ENCODE measurements at regions not wholly inside any gene's neighbourhood (a gene's known extent, or its start where the extent isn't known, plus 50 kb on each side); places are given as distances from the start of the nearest gene placed in this dataset.

- H3K9me3 ChIP-seq (replicated peaks), result peaks cover 22% of the 10 kb centered on the region
- no peaks in the 10 kb centered on the region for H3K4me1 ChIP-seq
- no peak for TF ChIP-seq CTCF (IDR thresholded peaks at IDR 0.05; ENCODE audit: borderline replicate concordance)
- H3K4me3 ChIP-seq, result no peak overlapping the region
- H3K36me3 ChIP-seq, result no peaks in the 10 kb centered on the region
- H3K27me3 ChIP-seq (ENCODE audit: low read depth), result peaks cover 4% of the 10 kb centered on the region
- no peak overlapping the region for H3K27ac ChIP-seq (replicated peaks)
- DNase-seq, result no peak
- intact Hi-C loops (cut with micrococcal nuclease), result no loop called here
Observed at GRCh38 chr6:5946701-5947100, 60.0 kb downstream of the NRN1 start.

GRCh38 chr6:5946181-5946580 lies 60.5 kb downstream of the NRN1 start:
- H3K27ac ChIP-seq (replicated peaks), result no peak overlapping the region
- no peak for DNase-seq
- H3K9me3 ChIP-seq (replicated peaks), result peaks cover 22% of the 10 kb centered on the region
- no peak for TF ChIP-seq CTCF (IDR thresholded peaks at IDR 0.05; ENCODE audit: borderline replicate concordance)
- intact Hi-C loops (cut with micrococcal nuclease), result no loop called here
- H3K36me3 ChIP-seq, result no peaks in the 10 kb centered on the region
- H3K4me1 ChIP-seq, result peaks cover 3% of the 10 kb centered on the region
- peaks cover 4% of the 10 kb centered on the region for H3K27me3 ChIP-seq (ENCODE audit: low read depth)
- H3K4me3 ChIP-seq, result no peak overlapping the region

- Histone ChIP-seq H3K36me3 (no peaks in the 10 kb centered on the region), H3K4me3 (no peak overlapping the region), H3K9me3 (replicated peaks) (peaks cover 22% of the 10 kb centered on the region), H3K4me1 (peaks cover 16% of the 10 kb centered on the region), H3K27ac (replicated peaks) (no peak overlapping the region), H3K27me3 (ENCODE audit: low read depth) (peaks cover 8% of the 10 kb centered on the region)
- intact Hi-C loops (cut with micrococcal nuclease), result no loop called here
- no peak for DNase-seq
- TF ChIP-seq CTCF (IDR thresholded peaks at IDR 0.05; ENCODE audit: borderline replicate concordance), result no peak
Observed at GRCh38 chr6:5943591-5943990, 63.1 kb downstream of the NRN1 start.

- H3K4me1 ChIP-seq, result peaks cover 16% of the 10 kb centered on the region
- no peak for TF ChIP-seq CTCF (IDR thresholded peaks at IDR 0.05; ENCODE audit: borderline replicate concordance)
- peaks cover 22% of the 10 kb centered on the region for H3K9me3 ChIP-seq (replicated peaks)
- H3K27me3 ChIP-seq (ENCODE audit: low read depth), result peaks cover 18% of the 10 kb centered on the region
- H3K36me3 ChIP-seq, result no peaks in the 10 kb centered on the region
- H3K4me3 ChIP-seq, result no peak overlapping the region
- no peak overlapping the region for H3K27ac ChIP-seq (replicated peaks)
- DNase-seq, result no peak
- intact Hi-C loops (cut with micrococcal nuclease), result no loop called here
Observed at GRCh38 chr6:5942591-5942990, 64.1 kb downstream of the NRN1 start.

DNA sequence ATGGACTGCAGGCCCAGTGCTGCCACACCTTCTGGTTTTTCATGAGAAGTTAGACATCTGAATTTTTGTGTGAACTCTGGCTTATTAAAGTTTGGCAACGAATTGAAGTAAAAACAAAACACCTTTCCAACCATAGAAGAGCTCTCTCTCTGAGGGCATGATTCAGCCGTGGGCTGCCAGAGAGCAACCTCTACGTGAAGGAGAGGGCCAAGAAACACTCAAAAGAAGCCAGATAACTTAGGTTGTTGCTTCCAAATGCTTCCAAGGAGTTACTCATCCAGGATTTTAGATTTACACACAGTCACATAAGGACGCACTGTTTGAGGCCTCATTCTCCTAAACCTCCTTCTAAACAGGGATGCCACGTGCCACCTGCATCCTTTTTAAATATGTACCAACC lies 65.5 kb downstream of the NRN1 start:
- H3K36me3 ChIP-seq, result no peaks in the 10 kb centered on the region
- H3K4me1 ChIP-seq, result peaks cover 16% of the 10 kb centered on the region
- H3K9me3 ChIP-seq (replicated peaks), result peaks cover 22% of the 10 kb centered on the region
- peaks cover 19% of the 10 kb centered on the region for H3K27me3 ChIP-seq (ENCODE audit: low read depth)
- H3K27ac ChIP-seq (replicated peaks), result no peak overlapping the region
- intact Hi-C loops (cut with micrococcal nuclease), result no loop called here
- no peak for TF ChIP-seq CTCF (IDR thresholded peaks at IDR 0.05; ENCODE audit: borderline replicate concordance)
- no peak for DNase-seq
- no peak overlapping the region for H3K4me3 ChIP-seq

DNA sequence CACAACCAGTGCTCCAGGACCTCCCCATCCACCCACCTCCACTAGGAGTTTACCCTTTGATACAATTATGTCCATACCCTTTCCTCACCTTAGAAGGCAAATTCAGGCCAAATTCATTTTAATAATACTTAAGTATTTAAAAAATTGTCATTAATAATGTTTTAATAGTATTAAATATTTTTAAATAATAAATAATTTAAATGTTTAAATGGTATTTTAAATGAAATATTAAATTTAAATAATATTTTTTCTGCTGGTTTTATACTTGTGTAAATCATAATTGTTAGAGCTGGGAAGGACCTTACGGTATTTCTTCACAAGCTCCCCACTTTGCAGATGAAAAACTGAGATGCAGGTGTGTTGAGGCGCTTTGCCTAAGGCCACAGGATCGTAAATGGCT lies 67.8 kb downstream of the NRN1 start:
- no peak overlapping the region for H3K4me3 ChIP-seq
- H3K36me3 ChIP-seq, result no peaks in the 10 kb centered on the region
- H3K27ac ChIP-seq (replicated peaks), result no peak overlapping the region
- DNase-seq, result no peak
- H3K27me3 ChIP-seq (ENCODE audit: low read depth), result peaks cover 19% of the 10 kb centered on the region
- peaks cover 16% of the 10 kb centered on the region for H3K4me1 ChIP-seq
- no peak for TF ChIP-seq CTCF (IDR thresholded peaks at IDR 0.05; ENCODE audit: borderline replicate concordance)
- intact Hi-C loops (cut with micrococcal nuclease), result no loop called here
- H3K9me3 ChIP-seq (replicated peaks), result peaks cover 13% of the 10 kb centered on the region
